Cardiac muscle cell (in vitro differentiated cells and primary cell): ENCODE measurements at regions not wholly inside any gene's neighbourhood (a gene's known extent, or its start where the extent isn't known, plus 50 kb on each side); places are given as distances from the start of the nearest gene placed in this dataset.
A peak's percentile ranks its signal among the peaks of the same experiment; 100 is the strongest.

ENCODE experiments used
- DNase-seq, 2 donors: peaks; one replicate each; pipeline versions ENCODE4 v3.0.0 to v3.0.0-alpha.2; 2010 to 2017; ENCODE audit warnings: low read depth in 1 of 2, low spot score in 1 of 2
- H3K27ac ChIP-seq: fragments of 200-600 bp; sonication (generic); 2 replicates; pipeline ENCODE4 v1.5.1; 2016
- H3K27me3 ChIP-seq: fragments of 200-600 bp; sonication (generic); 2 replicates; pipeline ENCODE4 v1.6.0; 2016; ENCODE audit warnings: control low read depth
- H3K36me3 ChIP-seq: fragments of 200-600 bp; sonication (generic); 2 replicates; pipeline ENCODE4 v1.5.1; 2016; ENCODE audit warnings: control low read depth
- H3K4me1 ChIP-seq: fragments of 200-600 bp; sonication (generic); 2 replicates; pipeline ENCODE4 v1.8.1; 2017; ENCODE audit warnings: low read depth, mild to moderate bottlenecking, mixed run types
- H3K4me3 ChIP-seq: fragments of 200-600 bp; sonication (generic); 2 replicates; pipeline ENCODE4 v1.5.1; 2016; ENCODE audit warnings: mild to moderate bottlenecking
- H3K9me3 ChIP-seq: fragments of 200-600 bp; sonication (generic); 2 replicates; pipeline ENCODE4 v1.5.1; 2017; ENCODE audit warnings: low read depth, mild to moderate bottlenecking, control low read depth
- TF ChIP-seq, protein P1 (sequence below): IDR thresholded peaks from 2 replicates; pipeline ENCODE4 v1.5.1; 2012; ENCODE audit warnings: low read depth, mild to moderate bottlenecking, low read length

GRCh38 chr6:14488180-14488579 is 370.6 kb downstream of the CD83 start:
- no peak overlapping the region for H3K4me3 ChIP-seq
- DNase-seq: no peak
- no peak overlapping the region for H3K27ac ChIP-seq
- no peaks in the 10 kb centered on the region for H3K9me3 ChIP-seq
- H3K4me1 ChIP-seq: no peaks in the 10 kb centered on the region
- TF ChIP-seq, protein P1, sequence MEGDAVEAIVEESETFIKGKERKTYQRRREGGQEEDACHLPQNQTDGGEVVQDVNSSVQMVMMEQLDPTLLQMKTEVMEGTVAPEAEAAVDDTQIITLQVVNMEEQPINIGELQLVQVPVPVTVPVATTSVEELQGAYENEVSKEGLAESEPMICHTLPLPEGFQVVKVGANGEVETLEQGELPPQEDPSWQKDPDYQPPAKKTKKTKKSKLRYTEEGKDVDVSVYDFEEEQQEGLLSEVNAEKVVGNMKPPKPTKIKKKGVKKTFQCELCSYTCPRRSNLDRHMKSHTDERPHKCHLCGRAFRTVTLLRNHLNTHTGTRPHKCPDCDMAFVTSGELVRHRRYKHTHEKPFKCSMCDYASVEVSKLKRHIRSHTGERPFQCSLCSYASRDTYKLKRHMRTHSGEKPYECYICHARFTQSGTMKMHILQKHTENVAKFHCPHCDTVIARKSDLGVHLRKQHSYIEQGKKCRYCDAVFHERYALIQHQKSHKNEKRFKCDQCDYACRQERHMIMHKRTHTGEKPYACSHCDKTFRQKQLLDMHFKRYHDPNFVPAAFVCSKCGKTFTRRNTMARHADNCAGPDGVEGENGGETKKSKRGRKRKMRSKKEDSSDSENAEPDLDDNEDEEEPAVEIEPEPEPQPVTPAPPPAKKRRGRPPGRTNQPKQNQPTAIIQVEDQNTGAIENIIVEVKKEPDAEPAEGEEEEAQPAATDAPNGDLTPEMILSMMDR: no peak
- no peaks in the 10 kb centered on the region for H3K27me3 ChIP-seq
- no peaks in the 10 kb centered on the region for H3K36me3 ChIP-seq

DNA sequence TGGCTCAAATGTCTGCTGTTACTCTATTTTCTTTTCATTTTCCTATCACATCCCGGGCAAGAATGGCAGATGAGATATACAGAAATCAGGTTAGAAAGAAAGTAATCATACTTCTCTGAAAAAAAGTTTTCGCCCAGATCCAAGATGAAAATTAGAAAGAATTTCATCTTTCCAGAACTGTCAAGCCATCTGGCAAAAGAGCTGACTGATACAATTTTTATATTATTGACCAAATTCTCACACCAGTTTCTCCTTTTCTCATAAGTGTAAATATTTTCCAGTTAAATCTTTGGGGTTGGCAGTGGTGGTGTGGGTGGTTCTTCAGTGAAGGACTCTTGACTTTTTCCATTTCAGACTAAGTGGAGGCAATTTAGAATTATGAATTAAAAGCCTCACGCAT is 371.9 kb downstream of the CD83 start:
- no peaks in the 10 kb centered on the region for H3K4me1 ChIP-seq
- DNase-seq: no peak
- H3K4me3 ChIP-seq: no peak overlapping the region

DNA sequence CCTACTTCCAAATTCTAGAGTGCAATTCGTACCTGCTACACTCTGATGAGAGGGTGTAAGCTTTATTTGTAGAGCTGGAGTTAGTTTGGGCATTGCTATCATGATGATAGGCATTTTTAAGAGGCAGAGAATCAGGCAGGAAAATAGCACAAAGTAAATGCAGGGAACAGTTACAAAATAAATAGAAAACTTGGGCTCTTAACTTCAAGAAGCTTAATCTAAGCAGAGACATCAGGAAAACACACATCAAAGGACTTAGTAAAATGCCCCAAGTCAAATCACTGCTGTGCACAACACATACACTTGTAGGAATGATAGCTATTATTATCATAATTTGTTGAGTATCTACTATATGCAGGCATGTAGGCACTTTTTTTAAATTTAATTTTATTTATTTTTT is 381.2 kb downstream of the CD83 start:
- Histone ChIP-seq H3K27me3 (no peaks in the 10 kb centered on the region), H3K4me3 (no peak overlapping the region), H3K27ac (no peak overlapping the region), H3K4me1 (no peaks in the 10 kb centered on the region), H3K9me3 (no peaks in the 10 kb centered on the region), H3K36me3 (no peaks in the 10 kb centered on the region)
- TF ChIP-seq, protein P1: no peak
- no peak for DNase-seq

More for the DNA sequence above, 371.9 kb downstream of the CD83 start:
- Histone ChIP-seq H3K27me3 (no peaks in the 10 kb centered on the region), H3K27ac (no peak overlapping the region), H3K9me3 (no peaks in the 10 kb centered on the region), H3K36me3 (no peaks in the 10 kb centered on the region)
- TF ChIP-seq, protein P1: no peak

- no peaks in the 10 kb centered on the region for H3K9me3 ChIP-seq
- DNase-seq: no peak
- TF ChIP-seq, protein P1: no peak
Observed at GRCh38 chr6:14499309-14499708, 381.7 kb downstream of the CD83 start.

GRCh38 chr6:14499841-14500240 is 382.3 kb downstream of the CD83 start:
- no peaks in the 10 kb centered on the region for H3K36me3 ChIP-seq
- DNase-seq: peak; percentile 70
- H3K27ac ChIP-seq: no peak overlapping the region

More at GRCh38 chr6:14499309-14499708, 381.7 kb downstream of the CD83 start:
- no peaks in the 10 kb centered on the region for H3K36me3 ChIP-seq
- H3K4me1 ChIP-seq: no peaks in the 10 kb centered on the region
- no peak overlapping the region for H3K27ac ChIP-seq
- no peaks in the 10 kb centered on the region for H3K27me3 ChIP-seq
- no peak overlapping the region for H3K4me3 ChIP-seq

More at GRCh38 chr6:14499841-14500240, 382.3 kb downstream of the CD83 start:
- TF ChIP-seq, protein P1: no peak
- Histone ChIP-seq H3K9me3 (no peaks in the 10 kb centered on the region), H3K4me1 (no peaks in the 10 kb centered on the region), H3K4me3 (no peak overlapping the region), H3K27me3 (no peaks in the 10 kb centered on the region)
